IMR-90 (cell line): ENCODE measurements at regions not wholly inside any gene's neighbourhood (a gene's known extent, or its start where the extent isn't known, plus 50 kb on each side); places are given as distances from the start of the nearest gene placed in this dataset.

Experiments used
- ATAC-seq: fragments of 200-7000 bp; cut with Tn5 transposase; 2 replicates; pipeline ENCODE4 v1.9.1; 2020; ENCODE audit warnings: low read depth, mild to moderate bottlenecking, moderate library complexity
- BruUV-seq: library from RNA; stranded (reverse); fragments of 400-500 nt; replicated peaks from 2 replicates; lab custom pipeline; 2021; lab: Mats Ljungman, UMichigan
- CTCF ChIA-PET: fragments of 300-600 bp; formaldehyde crosslinking; extraction: SDS; loops from one replicate; lab custom pipeline; 2021; ENCODE audit warnings: antibody characterized with exemption; lab: Yijun Ruan, JAX
- POLR2A ChIA-PET: fragments of 300-600 bp; sonication (Branson Sonifier 250); formaldehyde crosslinking; loops from one replicate; lab custom pipeline; 2022; ENCODE audit warnings: antibody characterized with exemption; ENCODE audit not compliant: unreplicated experiment; lab: Charles Lee
- DNase-seq: peaks from one replicate; pipeline ENCODE4 v3.0.0; 2013
- H2AFZ ChIP-seq: replicated peaks from 2 replicates; pipeline ENCODE3; 2013; ENCODE audit warnings: low read length, mild to moderate bottlenecking; ENCODE audit not compliant: poor library complexity
- H2AK5ac ChIP-seq: 2 replicates; pipeline ENCODE4 v1.6.1; 2013; ENCODE audit warnings: low read depth, low read length, inconsistent platforms
- H2AK9ac ChIP-seq: replicated peaks from 2 replicates; pipeline ENCODE3; 2013; ENCODE audit warnings: mild to moderate bottlenecking, low read depth, low read length, moderate library complexity; ENCODE audit not compliant: poor library complexity
- H2BK120ac ChIP-seq: 2 replicates; pipeline ENCODE4 v1.6.1; 2013; ENCODE audit warnings: low read depth, low read length, inconsistent platforms
- H2BK15ac ChIP-seq: 3 replicates; pipeline ENCODE4 v1.6.1; 2013; ENCODE audit warnings: low read depth, low read length, inconsistent platforms
- H2BK20ac ChIP-seq: 2 replicates; pipeline ENCODE4 v1.6.1; 2013; ENCODE audit warnings: low read depth, mild to moderate bottlenecking, inconsistent platforms, low read length, moderate library complexity
- H2BK5ac ChIP-seq: 2 replicates; pipeline ENCODE4 v1.6.1; 2013; ENCODE audit warnings: mild to moderate bottlenecking, low read depth, low read length, inconsistent platforms; ENCODE audit not compliant: poor library complexity, severe bottlenecking
- H3K14ac ChIP-seq: replicated peaks from 2 replicates; pipeline ENCODE4 v1.6.1; 2013; ENCODE audit warnings: low read depth, low read length, inconsistent platforms
- H3K18ac ChIP-seq: 2 replicates; pipeline ENCODE4 v1.6.1; 2013; ENCODE audit warnings: low read depth, low read length, control low read depth
- H3K23ac ChIP-seq: 2 replicates; pipeline ENCODE4 v1.6.1; 2013; ENCODE audit warnings: low read depth, low read length, inconsistent platforms
- H3K27ac ChIP-seq: 2 replicates; pipeline ENCODE4 v1.5.1; 2013; ENCODE audit warnings: mild to moderate bottlenecking, control low read depth, low read length; ENCODE audit not compliant: insufficient read depth
- H3K27me3 ChIP-seq: 2 replicates; pipeline ENCODE4 v1.6.1; 2013; ENCODE audit warnings: low read length; ENCODE audit not compliant: control insufficient read depth, insufficient read depth
- H3K36me3 ChIP-seq: 2 replicates; pipeline ENCODE4 v1.6.1; 2013; ENCODE audit warnings: low read length, mixed read lengths; ENCODE audit not compliant: control insufficient read depth, insufficient read depth
- H3K4ac ChIP-seq: 2 replicates; pipeline ENCODE4 v1.6.1; 2013; ENCODE audit warnings: low read depth, low read length, inconsistent platforms
- H3K4me1 ChIP-seq: 2 replicates; pipeline ENCODE4 v1.6.1; 2013; ENCODE audit warnings: low read length, mixed read lengths; ENCODE audit not compliant: control insufficient read depth, insufficient read depth
- H3K4me2 ChIP-seq: 2 replicates; pipeline ENCODE4 v1.6.1; 2013; ENCODE audit warnings: low read depth, mild to moderate bottlenecking, control low read depth, low read length, moderate library complexity
- H3K4me3 ChIP-seq: 2 replicates; pipeline ENCODE4 v1.5.1; 2013; ENCODE audit warnings: low read depth, mild to moderate bottlenecking, control low read depth, low read length, moderate library complexity; ENCODE audit not compliant: insufficient read depth
- H3K56ac ChIP-seq: 2 replicates; pipeline ENCODE4 v1.6.1; 2013; ENCODE audit warnings: low read length, inconsistent platforms; ENCODE audit not compliant: insufficient read depth; ENCODE audit errors: extremely low read depth
- H3K79me1 ChIP-seq, 2 experiments: 2 replicates each; pipeline ENCODE4 v1.6.1; 2013; ENCODE audit warnings: low read length in 2 of 2, inconsistent platforms in 1 of 2, low read depth in 1 of 2
- H3K9ac ChIP-seq: 2 replicates; pipeline ENCODE4 v1.6.1; 2013; ENCODE audit warnings: low read depth, low read length, control low read depth
- H3K9me1 ChIP-seq: 2 replicates; pipeline ENCODE4 v1.6.1; 2013; ENCODE audit warnings: low read length, inconsistent platforms; ENCODE audit not compliant: insufficient read depth
- H3K9me3 ChIP-seq: 2 replicates; pipeline ENCODE4 v1.6.1; 2013; ENCODE audit warnings: low read length; ENCODE audit not compliant: control insufficient read depth, insufficient read depth
- H4K20me1 ChIP-seq: 2 replicates; pipeline ENCODE4 v1.6.1; 2013; ENCODE audit warnings: low read length, inconsistent platforms; ENCODE audit not compliant: insufficient read depth
- H4K5ac ChIP-seq: 2 replicates; pipeline ENCODE4 v1.6.1; 2013; ENCODE audit warnings: mild to moderate bottlenecking, low read depth, low read length, control low read depth
- H4K8ac ChIP-seq, 2 experiments: 2 replicates each; pipeline ENCODE4 v1.6.1; 2013; ENCODE audit warnings: low read depth in 2 of 2, low read length in 2 of 2, control low read depth in 1 of 2, inconsistent platforms in 1 of 2
- H4K91ac ChIP-seq: 2 replicates; pipeline ENCODE4 v1.6.1; 2013; ENCODE audit warnings: low read depth, low read length, inconsistent platforms; ENCODE audit not compliant: insufficient read depth
- MAFK ChIP-seq: IDR thresholded peaks from 2 replicates; pipeline ENCODE4 v1.6.1; 2012; ENCODE audit warnings: low read depth, low read length, improper control_type of control experiment
- MAZ ChIP-seq: IDR thresholded peaks from 2 replicates; pipeline ENCODE4 v1.6.1; 2012; ENCODE audit warnings: low read depth, mild to moderate bottlenecking, low read length, improper control_type of control experiment, moderate library complexity, borderline replicate concordance
- RAD21 ChIP-seq: IDR thresholded peaks from 2 replicates; pipeline ENCODE4 v1.6.1; 2012; ENCODE audit warnings: low read length, improper control_type of control experiment
- WGBS, 2 experiments: methylation state at CpG; one replicate each; pipeline versions ENCODE4 v1.1.5 to v1.1.7; 2013; ENCODE audit warnings: missing lambda C conversion rate in 2 of 2; ENCODE audit not compliant: insufficient read length in 1 of 2; ENCODE audit errors: extremely low coverage in 2 of 2; 5-methylcytosine and 5-hydroxymethylcytosine counted together
- dilution Hi-C: fragments of 300-500 bp; cut with HindIII; formaldehyde crosslinking; loops from one replicate; pipeline ENCODE4 v1.14.3; 2018; ENCODE audit warnings: low sequenced_read_pairs; ENCODE audit not compliant: unreplicated experiment
- in situ Hi-C: fragments of 300-500 bp; cut with MboI; formaldehyde crosslinking; loops from 3 replicates; pipeline ENCODE4 v1.14.3; 2019; ENCODE audit warnings: low sequenced_read_pairs, inconsistent platforms, mixed read lengths
- intact Hi-C: fragments of 100-400 bp; cut with micrococcal nuclease; formaldehyde crosslinking; loops from 2 replicates; pipeline ENCODE4 v1.10.0; 2022

GRCh38 chr3:159026510-159026909 is 224.7 kb downstream of the MFSD1 start:
- Histone ChIP-seq H3K14ac (no peak overlapping the region), H3K36me3 (no peaks in the 10 kb centered on the region), H2AFZ (no peak overlapping the region), H3K27me3 (no peaks in the 10 kb centered on the region), H2BK15ac (no peak overlapping the region), H4K5ac (no peak overlapping the region), H4K8ac (no peak overlapping the region), H3K4me3 (no peak overlapping the region), H3K79me1 (no peaks in the 10 kb centered on the region), H2AK5ac (no peak overlapping the region), H3K56ac (no peak overlapping the region), H4K91ac (no peak overlapping the region), H3K9me3 (no peaks in the 10 kb centered on the region; the same call in 1 of the 2 replicates), H2AK9ac (no peak overlapping the region), H3K9me1 (no peaks in the 10 kb centered on the region), H3K4me2 (no peak overlapping the region), H4K20me1 (no peaks in the 10 kb centered on the region), H3K27ac (no peak overlapping the region), H2BK120ac (no peak overlapping the region), H2BK20ac (no peak overlapping the region), H3K4me1 (no peaks in the 10 kb centered on the region), H3K18ac (no peak overlapping the region), H3K4ac (no peak overlapping the region), H3K9ac (no peak overlapping the region), H3K23ac (no peak overlapping the region), H2BK5ac (no peak overlapping the region)
- DNase-seq (no peak), ATAC-seq (no peak)
- intact Hi-C loops (no loop called here), dilution Hi-C loops (no loop called here), in situ Hi-C loops (no loop called here)
- 100% methylated on average over 1 of the region's 1 CpG; no CpG with 5 or more reads in 1 of the 2 experiments for WGBS, 2 experiments
- BruUV-seq = no TSS peak
- CTCF ChIA-PET = no interaction called here
- TF ChIP-seq RAD21 (no peak), MAZ (no peak), MAFK (no peak)
- POLR2A ChIA-PET = no interaction called here
